HEK293 (cell line): ENCODE measurements at regions not wholly inside any gene's neighbourhood (a gene's known extent, or its start where the extent isn't known, plus 50 kb on each side); places are given as distances from the start of the nearest gene placed in this dataset.

ENCODE experiments used
- CTCF ChIA-PET: fragments of 350-600 bp; formaldehyde crosslinking; extraction: SDS; loops from one replicate; lab custom pipeline; 2021; ENCODE audit warnings: antibody characterized with exemption; lab: Yijun Ruan, JAX
- POLR2A ChIA-PET: fragments of 300-600 bp; formaldehyde crosslinking; extraction: SDS; loops from one replicate; lab custom pipeline; 2020; ENCODE audit warnings: antibody characterized with exemption, inconsistent platforms; lab: Yijun Ruan, JAX
- H3K27ac ChIP-seq: fragments of 200-500 bp; sonication (Bioruptor generic); 2 replicates; pipeline ENCODE4 v1.5.1; 2014; ENCODE audit warnings: low read depth, low read length, control low read depth, inconsistent platforms; ENCODE audit errors: extremely low read depth
- H3K36me3 ChIP-seq, 2 experiments: fragments of 200-500 bp in 1 of 2; sonication (Bioruptor generic) in 1 of 2; 1 replicate in 1 of 2; 2 replicates in 1 of 2; pipeline ENCODE4 v1.5.1; 2014 to 2017; ENCODE audit warnings: inconsistent platforms in 2 of 2, low read length in 2 of 2; ENCODE audit not compliant: control insufficient read depth in 2 of 2, insufficient read depth in 1 of 2
- H3K4me1 ChIP-seq: fragments of 200-500 bp; sonication (Bioruptor generic); 2 replicates; pipeline ENCODE4 v1.5.1; 2014; ENCODE audit warnings: mild to moderate bottlenecking, low read length, inconsistent platforms; ENCODE audit not compliant: control insufficient read depth, insufficient read depth
- H3K4me3 ChIP-seq: 2 replicates; pipeline ENCODE4 v1.5.1; 2011; ENCODE audit warnings: low read depth, mild to moderate bottlenecking, control low read depth, low read length, moderate library complexity
- H3K9me3 ChIP-seq: fragments of 200-500 bp; sonication (Bioruptor generic); 2 replicates; pipeline ENCODE4 v1.5.1; 2014; ENCODE audit warnings: low read depth, low read length, inconsistent platforms; ENCODE audit not compliant: control insufficient read depth, insufficient read depth
- GLI4 ChIP-seq: fragments of 450-650 bp; formaldehyde crosslinking; IDR thresholded peaks from 2 replicates; pipeline ENCODE4 v1.5.1; 2016; ENCODE audit warnings: missing biosample characterization, missing genetic modification characterization
- KLF9 ChIP-seq: fragments of 450-650 bp; formaldehyde crosslinking; IDR thresholded peaks from 2 replicates; pipeline ENCODE4 v1.5.1; 2016; ENCODE audit warnings: missing biosample characterization, missing genetic modification characterization, low read depth
- ZBTB21 ChIP-seq: fragments of 450-650 bp; formaldehyde crosslinking; IDR thresholded peaks from 2 replicates; pipeline ENCODE4 v1.5.1; 2017; ENCODE audit warnings: missing biosample characterization, missing genetic modification characterization
- ZNF335 ChIP-seq: fragments of 450-650 bp; formaldehyde crosslinking; conservative IDR thresholded peaks from 2 replicates; pipeline ENCODE4 v1.5.1; 2016; ENCODE audit warnings: missing biosample characterization, missing genetic modification characterization
- ZNF391 ChIP-seq: fragments of 450-650 bp; formaldehyde crosslinking; IDR thresholded peaks from 2 replicates; pipeline ENCODE4 v1.5.1; 2016; ENCODE audit warnings: low read depth, missing biosample characterization, missing genetic modification characterization, borderline replicate concordance
- ZNF544 ChIP-seq: fragments of 450-650 bp; formaldehyde crosslinking; IDR thresholded peaks from 2 replicates; pipeline ENCODE4 v1.5.0; 2017; ENCODE audit warnings: missing biosample characterization, missing genetic modification characterization
- ZNF629 ChIP-seq: fragments of 450-650 bp; formaldehyde crosslinking; IDR thresholded peaks from 2 replicates; pipeline ENCODE4 v1.5.1; 2017; ENCODE audit warnings: missing biosample characterization, missing genetic modification characterization
- ZNF791 ChIP-seq: fragments of 450-650 bp; formaldehyde crosslinking; IDR thresholded peaks from 2 replicates; pipeline ENCODE4 v1.5.1; 2016; ENCODE audit warnings: missing biosample characterization, missing genetic modification characterization
- ZNF792 ChIP-seq: fragments of 450-650 bp; formaldehyde crosslinking; IDR thresholded peaks from 2 replicates; pipeline ENCODE4 v1.5.1; 2016; ENCODE audit warnings: missing biosample characterization, missing genetic modification characterization
- TF ChIP-seq, protein P1 (sequence below): fragments of 450-650 bp; formaldehyde crosslinking; IDR thresholded peaks from 2 replicates; pipeline ENCODE4 v1.5.1; 2016; ENCODE audit warnings: missing biosample characterization, missing genetic modification characterization, borderline replicate concordance
- TF ChIP-seq, protein P2 (sequence below): fragments of 450-650 bp; formaldehyde crosslinking; IDR thresholded peaks from 2 replicates; pipeline ENCODE4 v1.5.1; 2016; ENCODE audit warnings: missing biosample characterization, missing genetic modification characterization, borderline replicate concordance
- TF ChIP-seq, protein P3 (sequence below): fragments of 450-650 bp; IDR thresholded peaks from 2 replicates; pipeline ENCODE4 v1.5.1; 2018; ENCODE audit warnings: missing biosample characterization, missing genetic modification characterization
- TF ChIP-seq, protein P4 (sequence below): fragments of 450-650 bp; formaldehyde crosslinking; IDR thresholded peaks from 2 replicates; pipeline ENCODE4 v1.5.1; 2016; ENCODE audit warnings: missing biosample characterization, missing genetic modification characterization, low read depth
- TF ChIP-seq, protein P5 (sequence below): fragments of 450-650 bp; formaldehyde crosslinking; IDR thresholded peaks from 2 replicates; pipeline ENCODE4 v1.5.1; 2016; ENCODE audit warnings: missing biosample characterization, missing genetic modification characterization

DNA sequence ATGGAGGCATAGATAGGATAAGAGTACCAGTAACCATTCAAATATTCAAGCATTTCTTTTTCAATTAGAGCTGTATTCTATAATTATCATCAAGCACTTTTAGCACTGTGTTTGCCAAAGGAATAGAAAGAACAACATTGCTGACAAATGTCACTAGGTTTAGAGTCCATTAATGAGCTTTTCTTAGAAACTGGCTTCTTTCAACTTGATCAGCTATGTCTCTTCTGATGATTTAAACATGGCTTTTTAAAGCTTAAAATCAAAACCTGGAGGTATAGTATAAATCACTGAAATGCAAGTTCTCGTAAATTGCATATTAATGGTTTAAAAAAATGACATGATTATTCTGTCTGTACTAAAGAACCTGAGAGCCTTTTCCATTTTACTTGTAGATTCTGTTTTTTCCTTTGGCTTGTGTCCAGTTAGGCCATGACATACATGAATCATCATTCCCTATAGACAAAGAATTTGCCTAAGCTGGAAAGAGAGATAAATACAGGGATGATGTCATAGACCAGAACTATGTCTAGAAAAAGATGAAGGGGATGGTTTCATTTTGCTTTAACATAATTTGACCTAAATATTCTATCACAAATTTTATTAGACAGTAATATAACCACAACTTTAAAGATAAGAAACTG, 340.1 kb upstream of the CTSO start:
- POLR2A ChIA-PET, result no interaction called here
- CTCF ChIA-PET, result interaction anchor here (0.6 to 2.0 kb wide), 6 partner anchors 18 to 745 kb away, joined by 3 to 7 read pairs (median 4); no protein-coding TSS in a partner anchor

DNA sequence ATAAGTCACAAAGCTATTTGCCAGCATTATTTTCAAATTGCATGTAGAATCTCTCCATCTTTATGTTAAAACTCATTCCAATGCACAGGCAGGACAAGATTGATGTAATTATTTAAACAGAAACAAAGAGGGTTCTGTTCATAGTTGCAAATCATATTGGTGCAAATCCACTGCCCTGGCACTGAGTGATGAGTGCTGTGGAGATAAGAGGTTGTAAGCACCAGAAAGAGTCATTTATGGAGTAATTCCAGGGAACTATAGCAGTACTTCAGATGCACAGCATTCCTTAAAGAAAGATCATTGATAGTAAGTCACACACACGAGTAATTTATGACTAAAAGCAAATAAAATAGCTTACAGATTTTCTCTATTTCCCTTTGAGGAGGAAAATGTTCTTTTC, 337.7 kb upstream of the CTSO start:
- Histone ChIP-seq H3K9me3 (no peaks in the 10 kb centered on the region), H3K4me1 (no peaks in the 10 kb centered on the region; the same call in 1 of the 2 replicates), H3K27ac (no peak overlapping the region), H3K36me3 (no peaks in the 10 kb centered on the region), H3K4me3 (no peak overlapping the region)
- CTCF ChIA-PET, result no interaction called here
- POLR2A ChIA-PET, result no interaction called here
- TF ChIP-seq, protein P1, sequence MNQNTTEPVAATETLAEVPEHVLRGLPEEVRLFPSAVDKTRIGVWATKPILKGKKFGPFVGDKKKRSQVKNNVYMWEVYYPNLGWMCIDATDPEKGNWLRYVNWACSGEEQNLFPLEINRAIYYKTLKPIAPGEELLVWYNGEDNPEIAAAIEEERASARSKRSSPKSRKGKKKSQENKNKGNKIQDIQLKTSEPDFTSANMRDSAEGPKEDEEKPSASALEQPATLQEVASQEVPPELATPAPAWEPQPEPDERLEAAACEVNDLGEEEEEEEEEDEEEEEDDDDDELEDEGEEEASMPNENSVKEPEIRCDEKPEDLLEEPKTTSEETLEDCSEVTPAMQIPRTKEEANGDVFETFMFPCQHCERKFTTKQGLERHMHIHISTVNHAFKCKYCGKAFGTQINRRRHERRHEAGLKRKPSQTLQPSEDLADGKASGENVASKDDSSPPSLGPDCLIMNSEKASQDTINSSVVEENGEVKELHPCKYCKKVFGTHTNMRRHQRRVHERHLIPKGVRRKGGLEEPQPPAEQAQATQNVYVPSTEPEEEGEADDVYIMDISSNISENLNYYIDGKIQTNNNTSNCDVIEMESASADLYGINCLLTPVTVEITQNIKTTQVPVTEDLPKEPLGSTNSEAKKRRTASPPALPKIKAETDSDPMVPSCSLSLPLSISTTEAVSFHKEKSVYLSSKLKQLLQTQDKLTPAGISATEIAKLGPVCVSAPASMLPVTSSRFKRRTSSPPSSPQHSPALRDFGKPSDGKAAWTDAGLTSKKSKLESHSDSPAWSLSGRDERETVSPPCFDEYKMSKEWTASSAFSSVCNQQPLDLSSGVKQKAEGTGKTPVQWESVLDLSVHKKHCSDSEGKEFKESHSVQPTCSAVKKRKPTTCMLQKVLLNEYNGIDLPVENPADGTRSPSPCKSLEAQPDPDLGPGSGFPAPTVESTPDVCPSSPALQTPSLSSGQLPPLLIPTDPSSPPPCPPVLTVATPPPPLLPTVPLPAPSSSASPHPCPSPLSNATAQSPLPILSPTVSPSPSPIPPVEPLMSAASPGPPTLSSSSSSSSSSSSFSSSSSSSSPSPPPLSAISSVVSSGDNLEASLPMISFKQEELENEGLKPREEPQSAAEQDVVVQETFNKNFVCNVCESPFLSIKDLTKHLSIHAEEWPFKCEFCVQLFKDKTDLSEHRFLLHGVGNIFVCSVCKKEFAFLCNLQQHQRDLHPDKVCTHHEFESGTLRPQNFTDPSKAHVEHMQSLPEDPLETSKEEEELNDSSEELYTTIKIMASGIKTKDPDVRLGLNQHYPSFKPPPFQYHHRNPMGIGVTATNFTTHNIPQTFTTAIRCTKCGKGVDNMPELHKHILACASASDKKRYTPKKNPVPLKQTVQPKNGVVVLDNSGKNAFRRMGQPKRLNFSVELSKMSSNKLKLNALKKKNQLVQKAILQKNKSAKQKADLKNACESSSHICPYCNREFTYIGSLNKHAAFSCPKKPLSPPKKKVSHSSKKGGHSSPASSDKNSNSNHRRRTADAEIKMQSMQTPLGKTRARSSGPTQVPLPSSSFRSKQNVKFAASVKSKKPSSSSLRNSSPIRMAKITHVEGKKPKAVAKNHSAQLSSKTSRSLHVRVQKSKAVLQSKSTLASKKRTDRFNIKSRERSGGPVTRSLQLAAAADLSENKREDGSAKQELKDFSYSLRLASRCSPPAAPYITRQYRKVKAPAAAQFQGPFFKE (tag by site-specific recombination), result no peak
- TF ChIP-seq ZNF335 (no peak), GLI4 (no peak), KLF9 (tag by site-specific recombination) (no peak), ZNF791 (tag by site-specific recombination) (no peak), ZNF792 (no peak), ZNF391 (tag by site-specific recombination) (no peak), ZNF544 (tag by site-specific recombination) (no peak)
- TF ChIP-seq, protein P2, sequence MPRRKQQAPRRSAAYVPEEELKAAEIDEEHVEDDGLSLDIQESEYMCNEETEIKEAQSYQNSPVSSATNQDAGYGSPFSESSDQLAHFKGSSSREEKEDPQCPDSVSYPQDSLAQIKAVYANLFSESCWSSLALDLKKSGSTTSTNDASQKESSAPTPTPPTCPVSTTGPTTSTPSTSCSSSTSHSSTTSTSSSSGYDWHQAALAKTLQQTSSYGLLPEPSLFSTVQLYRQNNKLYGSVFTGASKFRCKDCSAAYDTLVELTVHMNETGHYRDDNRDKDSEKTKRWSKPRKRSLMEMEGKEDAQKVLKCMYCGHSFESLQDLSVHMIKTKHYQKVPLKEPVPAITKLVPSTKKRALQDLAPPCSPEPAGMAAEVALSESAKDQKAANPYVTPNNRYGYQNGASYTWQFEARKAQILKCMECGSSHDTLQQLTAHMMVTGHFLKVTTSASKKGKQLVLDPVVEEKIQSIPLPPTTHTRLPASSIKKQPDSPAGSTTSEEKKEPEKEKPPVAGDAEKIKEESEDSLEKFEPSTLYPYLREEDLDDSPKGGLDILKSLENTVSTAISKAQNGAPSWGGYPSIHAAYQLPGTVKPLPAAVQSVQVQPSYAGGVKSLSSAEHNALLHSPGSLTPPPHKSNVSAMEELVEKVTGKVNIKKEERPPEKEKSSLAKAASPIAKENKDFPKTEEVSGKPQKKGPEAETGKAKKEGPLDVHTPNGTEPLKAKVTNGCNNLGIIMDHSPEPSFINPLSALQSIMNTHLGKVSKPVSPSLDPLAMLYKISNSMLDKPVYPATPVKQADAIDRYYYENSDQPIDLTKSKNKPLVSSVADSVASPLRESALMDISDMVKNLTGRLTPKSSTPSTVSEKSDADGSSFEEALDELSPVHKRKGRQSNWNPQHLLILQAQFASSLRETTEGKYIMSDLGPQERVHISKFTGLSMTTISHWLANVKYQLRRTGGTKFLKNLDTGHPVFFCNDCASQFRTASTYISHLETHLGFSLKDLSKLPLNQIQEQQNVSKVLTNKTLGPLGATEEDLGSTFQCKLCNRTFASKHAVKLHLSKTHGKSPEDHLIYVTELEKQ, result no peak
- TF ChIP-seq, protein P3, sequence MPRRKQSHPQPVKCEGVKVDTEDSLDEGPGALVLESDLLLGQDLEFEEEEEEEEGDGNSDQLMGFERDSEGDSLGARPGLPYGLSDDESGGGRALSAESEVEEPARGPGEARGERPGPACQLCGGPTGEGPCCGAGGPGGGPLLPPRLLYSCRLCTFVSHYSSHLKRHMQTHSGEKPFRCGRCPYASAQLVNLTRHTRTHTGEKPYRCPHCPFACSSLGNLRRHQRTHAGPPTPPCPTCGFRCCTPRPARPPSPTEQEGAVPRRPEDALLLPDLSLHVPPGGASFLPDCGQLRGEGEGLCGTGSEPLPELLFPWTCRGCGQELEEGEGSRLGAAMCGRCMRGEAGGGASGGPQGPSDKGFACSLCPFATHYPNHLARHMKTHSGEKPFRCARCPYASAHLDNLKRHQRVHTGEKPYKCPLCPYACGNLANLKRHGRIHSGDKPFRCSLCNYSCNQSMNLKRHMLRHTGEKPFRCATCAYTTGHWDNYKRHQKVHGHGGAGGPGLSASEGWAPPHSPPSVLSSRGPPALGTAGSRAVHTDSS (tag by site-specific recombination), result no peak

More for the DNA sequence above, 340.1 kb upstream of the CTSO start:
- no peak overlapping the region for H3K27ac ChIP-seq
- TF ChIP-seq, protein P4, sequence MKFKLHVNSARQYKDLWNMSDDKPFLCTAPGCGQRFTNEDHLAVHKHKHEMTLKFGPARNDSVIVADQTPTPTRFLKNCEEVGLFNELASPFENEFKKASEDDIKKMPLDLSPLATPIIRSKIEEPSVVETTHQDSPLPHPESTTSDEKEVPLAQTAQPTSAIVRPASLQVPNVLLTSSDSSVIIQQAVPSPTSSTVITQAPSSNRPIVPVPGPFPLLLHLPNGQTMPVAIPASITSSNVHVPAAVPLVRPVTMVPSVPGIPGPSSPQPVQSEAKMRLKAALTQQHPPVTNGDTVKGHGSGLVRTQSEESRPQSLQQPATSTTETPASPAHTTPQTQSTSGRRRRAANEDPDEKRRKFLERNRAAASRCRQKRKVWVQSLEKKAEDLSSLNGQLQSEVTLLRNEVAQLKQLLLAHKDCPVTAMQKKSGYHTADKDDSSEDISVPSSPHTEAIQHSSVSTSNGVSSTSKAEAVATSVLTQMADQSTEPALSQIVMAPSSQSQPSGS, result peak; percentile 81
- TF ChIP-seq ZBTB21 (tag by site-specific recombination) (peak; percentile 71; the same call in 1 of the 2 replicates), ZNF629 (tag by site-specific recombination) (peak; percentile 63)
- TF ChIP-seq, protein P5, sequence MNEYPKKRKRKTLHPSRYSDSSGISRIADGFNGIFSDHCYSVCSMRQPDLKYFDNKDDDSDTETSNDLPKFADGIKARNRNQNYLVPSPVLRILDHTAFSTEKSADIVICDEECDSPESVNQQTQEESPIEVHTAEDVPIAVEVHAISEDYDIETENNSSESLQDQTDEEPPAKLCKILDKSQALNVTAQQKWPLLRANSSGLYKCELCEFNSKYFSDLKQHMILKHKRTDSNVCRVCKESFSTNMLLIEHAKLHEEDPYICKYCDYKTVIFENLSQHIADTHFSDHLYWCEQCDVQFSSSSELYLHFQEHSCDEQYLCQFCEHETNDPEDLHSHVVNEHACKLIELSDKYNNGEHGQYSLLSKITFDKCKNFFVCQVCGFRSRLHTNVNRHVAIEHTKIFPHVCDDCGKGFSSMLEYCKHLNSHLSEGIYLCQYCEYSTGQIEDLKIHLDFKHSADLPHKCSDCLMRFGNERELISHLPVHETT (tag by site-specific recombination), result no peak
- no peaks in the 10 kb centered on the region for H3K9me3 ChIP-seq
- no peaks in the 10 kb centered on the region for H3K36me3 ChIP-seq
- no peaks in the 10 kb centered on the region; the same call in 1 of the 2 replicates for H3K4me1 ChIP-seq
- H3K4me3 ChIP-seq, result no peak overlapping the region
